ENCODE measurements at regions not wholly inside any gene's neighbourhood (a gene's known extent, or its start where the extent isn't known, plus 50 kb on each side); places are given as distances from the start of the nearest gene placed in this dataset.
"Not testable (repeated sequence)": the region's sequence is repeated elsewhere in the genome, so short reads cannot be mapped to it uniquely, and the experiment has no call there.

DNA sequence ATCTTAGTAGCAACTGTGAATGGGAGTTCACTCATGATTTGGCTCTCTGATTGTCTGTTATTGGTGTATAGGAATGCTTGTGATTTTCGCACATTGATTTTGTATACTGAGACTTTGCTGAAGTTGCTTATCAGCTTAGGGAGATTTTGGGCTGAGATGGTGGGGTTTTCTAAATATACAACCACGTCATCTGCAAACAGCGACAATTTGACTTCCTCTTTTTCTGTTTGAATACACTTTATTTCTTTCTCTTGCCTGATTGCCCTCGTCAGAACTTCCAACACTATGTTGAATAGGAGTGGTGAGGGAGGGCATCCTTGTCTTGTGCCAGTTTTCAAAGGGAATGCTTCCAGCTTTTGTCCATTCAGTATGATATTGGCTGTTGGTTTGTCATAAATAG, 1883.1 kb upstream of the TENM3 start:
- not testable (repeated sequence) for DNase-seq

DNA sequence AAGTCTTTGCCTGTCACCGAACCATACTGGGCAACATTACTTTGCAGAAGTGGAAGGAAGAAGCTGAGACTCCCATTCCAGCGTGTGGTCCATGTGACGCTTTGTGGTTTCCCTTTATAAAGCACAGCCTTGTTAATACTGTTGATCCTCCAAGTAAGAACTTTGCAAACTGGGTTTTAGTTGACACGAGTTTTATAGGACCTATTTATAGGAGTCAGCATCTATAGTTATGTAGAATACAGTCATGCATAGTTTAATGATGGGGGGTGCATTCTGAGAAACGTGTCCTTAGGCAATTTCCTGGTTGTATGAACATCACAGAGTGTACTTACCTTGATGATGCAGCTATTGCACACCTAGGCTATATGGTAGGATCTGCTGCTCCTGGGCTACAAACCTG, 1879.4 kb upstream of the TENM3 start:
- DNase-seq: no peak

DNA sequence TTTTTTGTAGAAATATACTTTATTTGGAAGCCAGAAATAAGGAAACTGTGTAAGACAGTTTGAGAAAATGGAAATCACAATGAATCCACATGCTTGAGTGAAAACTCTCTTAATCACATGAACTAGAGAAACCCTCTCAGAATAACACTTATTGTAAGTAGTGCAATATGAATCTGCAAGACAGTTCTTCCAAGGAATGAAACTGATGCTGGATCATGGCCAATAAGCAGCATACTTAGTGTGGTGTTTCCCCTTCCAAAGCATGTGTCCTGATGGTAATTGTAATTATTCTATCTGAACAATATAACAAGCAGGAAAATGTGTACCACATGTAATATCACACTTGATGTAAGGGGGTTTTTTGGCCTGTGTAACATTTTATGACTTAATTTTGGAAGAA, 1870.5 kb upstream of the TENM3 start:
- no peak for DNase-seq

DNA sequence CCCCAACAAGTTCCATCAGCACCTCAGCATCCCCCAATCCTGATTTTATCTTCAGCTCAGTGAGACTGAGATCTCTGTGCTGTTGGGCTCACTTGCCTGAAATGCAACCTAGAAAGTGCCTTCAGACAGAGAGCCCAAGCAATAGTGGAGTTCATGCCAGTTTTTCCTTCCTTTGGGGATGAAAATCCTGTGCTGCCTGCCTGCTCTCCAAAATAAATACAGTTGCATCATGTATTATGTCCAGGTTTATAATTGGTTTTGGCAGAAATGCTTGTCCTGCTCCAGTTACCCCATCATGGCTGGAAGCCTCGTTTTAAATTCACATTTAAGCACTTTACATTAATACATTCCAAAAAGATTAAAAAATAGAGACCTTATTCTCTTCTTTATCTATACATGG, 1865.5 kb upstream of the TENM3 start:
- DNase-seq: peak; percentile 18

DNA sequence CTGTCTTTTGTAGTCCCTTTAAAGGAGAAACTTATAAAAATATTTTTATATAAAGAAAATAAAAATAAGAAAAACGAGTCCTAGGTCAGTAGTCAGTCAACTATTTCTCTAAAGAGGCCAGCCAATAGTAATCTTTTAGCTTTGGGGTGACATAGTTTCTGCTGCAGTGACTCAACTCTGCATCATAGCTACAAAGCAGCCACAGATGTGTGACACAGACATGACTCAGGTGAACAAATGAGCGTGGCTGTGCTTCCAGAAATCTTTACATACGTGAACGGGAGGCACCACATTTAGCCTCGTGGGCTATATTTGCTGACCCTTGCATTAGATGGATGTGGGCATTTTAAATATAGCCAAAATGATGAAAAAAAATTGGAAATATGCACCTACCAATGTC, 1862.5 kb upstream of the TENM3 start:
- DNase-seq: peak; percentile 77

DNA sequence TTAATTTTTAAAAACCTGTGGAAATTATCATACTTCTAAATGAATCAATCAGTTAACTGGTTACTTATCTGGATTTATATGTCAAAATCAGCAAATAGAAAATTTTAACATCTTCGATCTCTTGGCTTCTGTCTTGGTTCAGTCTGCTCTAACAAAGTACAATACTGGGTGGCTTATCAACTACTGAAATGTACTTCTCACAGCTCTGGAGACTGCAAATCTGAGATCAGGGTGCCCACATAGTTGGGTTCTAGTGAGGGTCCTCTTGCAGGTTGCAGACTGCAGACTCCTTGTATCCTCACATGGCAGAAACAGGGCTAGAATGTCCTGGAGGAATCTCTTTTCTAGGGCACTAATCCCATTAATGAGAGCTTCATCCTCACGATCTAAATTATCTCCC, 1851.6 kb upstream of the TENM3 start:
- DNase-seq: no peak

DNA sequence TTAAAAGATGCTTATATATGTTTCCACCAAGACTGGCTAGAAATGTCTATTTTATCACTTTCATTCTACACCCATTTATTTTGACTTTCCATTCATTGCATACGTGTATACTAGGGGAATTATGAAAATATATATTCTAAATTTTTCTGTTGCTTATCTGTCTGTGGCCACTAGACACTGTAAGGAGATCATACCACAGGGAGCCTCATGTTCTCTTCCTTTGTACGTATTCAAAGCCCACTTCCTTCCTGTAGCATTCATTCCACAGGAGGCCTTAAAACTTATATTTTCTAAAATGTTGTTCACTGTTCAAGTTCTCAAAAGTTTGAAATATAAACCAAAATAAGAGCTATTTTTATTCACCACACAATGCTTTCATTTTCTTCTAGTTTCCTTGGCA, 1848.9 kb upstream of the TENM3 start:
- no peak for DNase-seq

DNA sequence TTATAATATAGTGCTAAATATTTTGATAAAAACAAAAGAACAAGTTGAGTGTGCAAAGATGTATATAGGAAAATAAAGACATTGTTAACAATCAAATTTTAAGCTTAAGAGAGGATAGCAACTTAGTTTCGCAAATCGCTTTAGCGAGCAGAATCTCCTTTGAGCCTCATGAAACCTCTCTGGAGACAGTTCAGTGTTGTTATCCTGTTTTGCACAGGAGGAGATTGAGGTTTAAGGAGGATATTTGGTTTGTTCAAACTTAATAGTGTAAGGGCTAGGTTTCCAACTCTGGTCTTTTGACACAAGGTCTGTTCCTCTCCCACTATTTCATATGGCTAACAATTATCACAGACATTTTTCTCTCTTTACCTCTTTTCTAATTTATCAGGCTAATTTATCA, 1848.5 kb upstream of the TENM3 start:
- DNase-seq: no peak

DNA sequence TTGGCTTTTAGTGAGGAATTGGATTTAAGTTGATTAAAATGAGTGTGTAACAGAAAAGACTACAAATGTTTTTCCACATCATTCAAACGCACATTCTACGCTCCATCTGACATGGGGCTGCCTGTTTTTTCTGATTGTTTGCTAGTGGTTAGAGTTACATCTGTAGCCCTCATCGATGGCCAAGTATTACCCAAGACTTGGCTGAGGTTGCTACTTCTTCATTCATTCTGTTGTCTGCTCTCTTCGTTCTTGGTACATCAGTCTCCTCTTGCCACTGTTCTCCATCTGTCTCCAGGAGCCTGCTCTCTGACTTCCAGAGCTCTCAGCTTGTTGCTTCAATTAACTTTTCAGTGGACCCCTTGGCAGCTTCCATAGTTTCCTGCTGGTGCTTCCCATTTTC, 1844.6 kb upstream of the TENM3 start:
- no peak for DNase-seq

DNA sequence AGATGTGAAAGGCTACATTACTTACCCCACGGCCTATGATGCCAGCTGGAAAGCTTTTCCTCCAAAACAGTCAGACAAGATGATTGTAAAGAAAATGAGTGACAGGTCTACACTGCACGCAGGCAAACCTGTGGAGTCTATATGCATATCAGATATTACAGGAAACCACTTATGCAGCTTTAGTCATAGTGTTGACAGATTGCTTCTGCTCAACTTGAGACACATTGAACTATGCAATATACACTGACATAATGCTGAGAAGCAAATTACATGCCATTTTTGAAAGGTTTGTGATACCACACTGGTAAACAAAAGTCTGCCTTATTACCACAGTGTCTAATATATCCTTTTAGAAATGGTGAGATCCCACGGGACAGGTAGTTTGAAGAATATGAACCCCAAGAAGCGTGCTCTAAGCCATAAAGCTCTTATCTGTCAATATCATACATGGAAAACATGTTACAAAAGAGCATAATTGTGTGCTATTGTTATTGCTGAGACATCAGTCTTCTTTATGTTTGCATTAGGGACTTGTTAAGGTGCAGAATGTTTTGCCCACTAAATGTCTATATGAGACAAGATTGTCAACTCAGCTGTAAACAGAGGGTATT, 1835.8 kb upstream of the TENM3 start:
- no peak for DNase-seq

DNA sequence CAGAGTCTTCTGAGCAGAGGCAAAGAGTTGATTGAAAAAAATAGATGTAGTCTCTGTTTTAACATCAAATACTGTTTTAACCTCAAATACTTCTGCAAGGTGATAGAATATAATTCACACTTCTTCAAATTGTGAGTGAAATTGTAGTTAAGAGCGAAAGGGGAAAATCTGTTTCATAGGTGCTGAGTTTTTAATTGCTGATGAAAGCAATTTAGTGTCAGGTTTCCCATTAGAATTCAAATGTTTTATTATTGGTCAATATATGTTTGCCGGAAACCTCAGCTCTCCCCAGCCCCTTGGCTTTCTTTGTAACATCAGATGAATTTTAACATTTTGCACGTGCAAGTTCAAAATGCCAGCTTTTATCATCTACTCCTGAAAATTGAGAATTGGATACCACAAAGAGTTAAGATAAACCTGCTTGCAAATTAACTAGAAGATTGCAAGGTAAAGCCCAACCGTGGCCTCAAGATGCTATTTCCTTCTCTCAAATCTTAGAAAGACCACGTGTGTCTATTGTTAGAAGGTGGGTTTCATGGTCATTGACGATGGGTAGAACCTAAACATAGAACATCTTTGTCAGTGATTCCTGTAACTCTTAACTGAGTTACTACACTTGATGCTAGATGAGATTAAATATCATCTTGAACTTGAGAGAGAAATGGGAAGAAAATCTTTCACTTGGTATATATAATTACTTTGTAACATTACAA, 1824.2 kb upstream of the TENM3 start:
- DNase-seq: no peak

DNA sequence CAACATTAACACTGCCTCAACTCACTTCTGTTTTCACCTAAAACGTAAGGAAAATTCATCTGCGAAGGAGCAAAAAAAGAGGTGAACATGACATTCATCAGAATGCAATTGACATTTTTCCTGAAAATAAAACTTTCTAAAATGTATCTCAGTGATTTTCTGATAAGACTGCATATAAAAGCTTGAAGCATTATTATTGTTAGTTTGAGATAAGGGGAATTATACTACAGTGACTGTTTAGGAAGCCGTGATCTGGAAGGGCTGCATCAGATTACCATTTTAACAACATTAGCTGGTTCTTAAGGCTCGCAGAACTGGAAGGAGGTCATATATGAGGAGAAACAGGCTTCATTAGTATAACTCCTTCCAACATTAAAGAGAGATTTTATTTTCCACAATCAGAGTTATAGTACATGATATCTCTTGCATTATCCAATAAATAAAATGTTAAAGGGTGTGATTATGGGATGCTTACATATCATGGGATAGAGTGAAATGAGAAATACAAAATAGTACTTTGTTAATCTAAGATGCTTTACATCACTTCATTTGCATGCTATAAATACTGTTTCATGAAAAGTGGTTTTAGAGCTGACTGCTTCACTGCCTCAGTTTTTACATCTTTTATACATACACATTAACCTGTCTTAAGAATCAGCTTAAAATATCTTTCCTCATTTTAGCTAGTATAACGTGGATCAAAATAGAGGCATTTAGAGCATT, 1820.1 kb upstream of the TENM3 start:
- no peak for DNase-seq

DNA sequence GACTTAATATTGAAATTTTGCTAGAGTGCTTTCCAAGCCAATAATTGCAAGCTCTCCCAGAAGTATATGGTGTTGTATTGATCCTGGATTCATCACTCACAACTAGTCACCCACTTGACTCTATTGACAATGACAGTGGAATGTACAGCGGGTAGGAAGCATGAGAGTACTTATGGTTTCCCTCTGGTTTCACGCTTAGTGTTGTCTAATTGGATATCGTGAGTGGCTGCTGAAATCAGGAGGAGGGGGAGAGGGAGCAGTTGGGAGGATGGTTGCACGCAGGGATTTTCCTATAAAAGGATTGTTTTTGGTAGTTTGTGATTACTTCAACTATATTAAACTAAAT, 1819.5 kb upstream of the TENM3 start:
- peak; percentile 2 for DNase-seq

DNA sequence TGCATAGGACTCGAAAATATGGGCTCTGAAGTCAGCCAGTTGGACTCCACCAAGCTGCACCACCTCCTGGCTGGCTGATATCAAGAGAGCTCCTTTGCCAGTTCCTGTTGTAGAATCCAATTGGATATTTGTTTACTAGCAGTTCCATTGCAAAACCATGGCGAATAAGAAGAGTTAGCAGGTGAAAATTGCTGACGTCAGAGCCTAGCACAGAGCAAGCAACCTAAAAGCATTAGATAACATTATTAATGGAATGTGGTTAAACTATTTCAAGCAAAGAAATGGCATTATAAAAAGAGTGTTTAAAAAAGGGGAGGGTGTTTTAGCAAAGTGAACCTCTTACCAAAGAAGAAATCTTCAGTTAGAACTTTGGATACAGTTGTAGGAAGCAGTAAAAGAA, 1816.3 kb upstream of the TENM3 start:
- DNase-seq: no peak

DNA sequence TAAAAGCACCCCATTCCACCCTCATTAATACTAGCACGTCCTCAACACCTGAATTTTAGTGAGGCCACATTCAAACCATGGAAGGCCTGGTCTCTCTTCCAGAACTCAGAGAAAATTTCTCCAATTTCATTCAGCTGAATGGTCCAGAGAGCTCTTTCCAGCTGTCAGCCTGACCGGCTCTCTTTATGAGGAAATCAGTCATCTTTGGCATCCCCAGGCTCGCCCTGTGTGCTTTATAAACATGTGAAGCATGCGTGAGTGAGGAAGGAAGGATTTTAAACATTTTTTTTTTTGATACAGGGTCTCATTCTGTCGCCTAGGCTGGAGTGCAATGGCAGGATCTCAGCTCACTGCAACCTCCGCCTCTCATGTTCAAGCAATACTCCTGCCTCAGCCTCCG, 1812.9 kb upstream of the TENM3 start:
- no peak for DNase-seq

DNA sequence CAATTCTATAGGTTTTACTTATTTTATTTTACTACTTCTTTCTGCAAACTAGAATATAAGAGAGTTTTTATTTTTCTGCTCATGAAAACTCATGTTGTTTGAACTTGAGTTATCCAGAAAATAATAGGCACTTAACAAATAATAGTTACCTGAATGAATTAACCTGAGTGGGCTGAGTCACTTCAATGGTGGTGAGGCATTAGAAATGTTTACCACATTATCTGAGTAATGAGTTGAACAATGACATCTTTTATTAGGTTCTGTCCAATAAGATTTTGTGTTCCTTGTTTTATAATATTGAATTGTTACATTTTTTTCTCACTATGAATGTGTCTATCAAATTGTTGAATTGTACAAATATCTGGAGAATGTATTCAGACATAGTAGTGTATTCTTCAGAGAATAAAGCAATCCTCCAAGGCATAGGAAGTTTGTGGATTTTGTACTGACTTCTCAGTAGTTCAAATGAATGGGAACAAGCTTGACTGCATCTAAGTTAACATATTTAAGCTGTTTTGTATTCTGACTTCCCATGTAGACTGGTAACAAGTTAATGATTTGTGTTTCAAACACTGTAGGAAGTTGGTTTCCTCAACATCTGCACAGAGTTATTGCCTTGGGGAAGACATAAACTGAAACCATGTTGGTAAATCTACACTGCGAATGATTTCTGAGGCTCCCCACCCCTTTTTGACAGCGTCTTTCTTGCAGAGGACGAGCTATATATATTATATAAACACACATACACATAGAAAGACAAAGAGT, 1808.9 kb upstream of the TENM3 start:
- DNase-seq: no peak

DNA sequence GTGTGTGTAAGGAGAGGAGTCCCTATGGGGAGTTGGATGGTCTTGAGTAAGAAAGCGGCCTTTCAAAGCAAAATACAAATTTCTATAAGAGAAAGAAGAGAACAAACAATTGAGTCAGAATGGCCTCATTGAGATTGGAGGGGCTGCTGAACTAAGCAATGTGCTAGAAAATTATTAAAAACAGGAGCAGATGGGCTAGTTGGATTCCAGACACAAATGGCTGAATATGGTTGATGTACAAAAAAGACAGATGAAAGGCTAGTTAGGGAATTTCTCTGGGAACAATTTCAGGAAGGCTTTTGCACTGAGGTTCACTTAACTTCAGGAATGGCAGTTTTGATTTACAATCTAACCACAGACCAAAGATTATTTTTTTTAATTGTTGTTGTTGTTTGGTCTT, 1806.8 kb upstream of the TENM3 start:
- no peak for DNase-seq

DNA sequence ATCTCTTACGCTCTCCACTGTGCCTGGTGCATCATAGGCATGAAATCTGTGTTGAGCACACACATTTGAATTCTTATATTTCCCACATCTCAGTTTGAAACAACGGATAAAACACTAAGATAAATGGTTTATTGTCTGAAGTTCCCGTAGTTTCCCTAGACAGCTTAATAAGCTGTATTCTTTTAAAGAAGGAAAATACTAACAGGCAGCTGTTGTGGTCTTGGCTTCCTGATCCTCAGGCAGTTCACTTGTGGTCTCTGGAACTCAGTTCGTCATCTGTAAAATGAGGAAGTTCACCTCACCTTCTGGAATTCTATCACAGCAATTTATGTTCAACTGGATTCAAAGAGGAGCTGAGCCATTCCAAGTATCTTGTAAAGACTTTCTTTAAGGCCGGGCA, 1805.6 kb upstream of the TENM3 start:
- peak; percentile 20 for DNase-seq

DNA sequence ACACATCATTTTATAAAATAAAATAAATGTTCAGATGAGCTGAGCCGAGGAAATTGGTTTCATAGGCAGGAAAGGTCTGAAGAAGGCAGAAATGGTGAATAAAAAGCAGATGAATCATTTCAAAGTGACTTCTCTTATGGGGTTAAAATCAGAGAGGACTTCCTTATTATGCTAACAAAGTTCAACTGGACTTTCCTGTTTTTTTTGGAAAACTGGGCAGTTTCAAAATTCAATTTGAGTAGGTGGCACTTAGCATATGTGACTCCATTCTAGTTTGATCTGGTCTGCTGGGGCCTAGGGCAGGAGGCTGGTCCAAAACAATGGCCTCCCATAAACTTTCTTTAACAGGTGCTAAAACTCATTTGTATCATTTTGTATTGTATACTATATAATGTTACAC, 1794.9 kb upstream of the TENM3 start:
- no peak for DNase-seq

DNA sequence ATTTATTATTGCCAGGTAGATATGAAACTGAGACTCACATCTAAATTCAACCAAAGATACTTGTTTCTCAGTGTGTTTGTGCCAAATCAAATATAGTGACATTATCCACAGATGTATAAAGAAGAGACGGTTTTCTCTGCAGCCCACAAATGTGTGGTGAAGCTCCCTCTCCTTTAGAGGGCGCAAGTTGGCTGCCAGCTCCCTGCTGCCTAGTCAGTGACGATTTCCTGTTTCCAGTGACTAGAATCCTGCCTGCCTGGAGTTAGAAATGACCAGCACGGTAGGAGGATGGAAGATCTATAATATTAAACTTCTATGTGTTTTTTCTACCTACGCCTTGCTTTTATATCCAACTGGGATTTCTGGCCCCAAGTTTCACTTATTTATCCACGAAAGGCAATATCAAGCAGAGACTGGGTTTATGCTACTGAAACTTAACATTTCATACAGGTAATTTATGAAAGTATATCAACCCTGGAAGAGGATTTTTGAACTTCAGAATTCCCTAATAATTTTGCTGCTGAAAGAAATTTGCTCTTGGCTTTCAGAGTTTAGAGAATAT, 1793.7 kb upstream of the TENM3 start:
- DNase-seq: peak; percentile 49

DNA sequence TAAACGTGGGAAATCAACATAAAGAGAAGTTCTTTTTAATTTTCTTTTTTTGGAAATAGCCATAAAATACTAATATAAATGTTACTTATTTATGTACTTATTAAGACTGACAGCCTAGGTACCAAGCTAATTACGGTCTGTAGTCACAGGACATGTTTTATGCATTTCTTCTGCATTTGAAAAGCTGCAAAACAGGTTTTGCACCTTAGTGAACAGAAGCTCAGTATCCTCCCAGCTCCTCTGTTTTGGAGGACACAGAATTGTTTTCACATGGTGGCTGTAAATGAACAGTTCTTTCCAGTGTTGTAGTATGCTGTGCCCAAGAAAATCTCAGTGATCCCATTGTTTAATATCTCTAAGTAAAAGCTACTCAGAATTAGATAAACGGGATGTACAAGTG, 1788.0 kb upstream of the TENM3 start:
- no peak for DNase-seq

DNA sequence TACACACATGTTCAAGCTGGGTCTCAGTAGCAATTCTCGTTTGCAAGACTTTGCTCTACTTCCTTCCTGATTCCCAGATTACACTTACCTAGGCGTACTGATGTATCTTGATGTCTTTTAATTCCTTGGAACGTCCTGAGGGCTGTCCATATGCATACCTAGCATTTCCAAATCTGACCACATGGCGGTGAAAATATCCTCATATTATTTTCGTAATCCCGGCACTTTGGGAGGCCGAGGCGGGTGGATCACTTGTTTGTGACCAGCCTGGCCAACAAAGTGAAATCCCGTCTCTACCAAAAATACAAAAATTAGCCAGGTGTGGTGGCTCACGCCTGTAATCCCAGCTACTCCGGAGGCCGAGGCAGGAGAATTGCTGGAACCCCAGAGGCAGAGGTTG, 1786.3 kb upstream of the TENM3 start:
- no peak for DNase-seq

DNA sequence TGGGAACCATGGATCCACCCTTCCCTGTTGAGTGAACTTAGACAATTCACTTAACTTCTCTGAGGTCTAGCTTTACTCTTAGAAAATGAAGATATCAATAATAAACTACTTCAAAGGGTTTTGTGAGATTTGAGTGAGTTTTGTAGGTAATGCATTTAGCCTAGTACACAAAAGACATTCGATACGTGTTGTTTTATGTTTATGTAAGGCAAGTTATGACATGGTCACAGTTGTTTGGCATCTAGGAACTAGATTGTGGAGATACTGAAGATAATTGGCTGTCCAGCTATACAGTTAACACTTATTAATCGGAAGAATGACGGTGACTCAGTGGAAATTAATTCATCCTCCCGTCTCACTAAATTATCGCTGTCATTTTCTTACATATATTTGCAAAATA, 1781.1 kb upstream of the TENM3 start:
- DNase-seq: no peak

DNA sequence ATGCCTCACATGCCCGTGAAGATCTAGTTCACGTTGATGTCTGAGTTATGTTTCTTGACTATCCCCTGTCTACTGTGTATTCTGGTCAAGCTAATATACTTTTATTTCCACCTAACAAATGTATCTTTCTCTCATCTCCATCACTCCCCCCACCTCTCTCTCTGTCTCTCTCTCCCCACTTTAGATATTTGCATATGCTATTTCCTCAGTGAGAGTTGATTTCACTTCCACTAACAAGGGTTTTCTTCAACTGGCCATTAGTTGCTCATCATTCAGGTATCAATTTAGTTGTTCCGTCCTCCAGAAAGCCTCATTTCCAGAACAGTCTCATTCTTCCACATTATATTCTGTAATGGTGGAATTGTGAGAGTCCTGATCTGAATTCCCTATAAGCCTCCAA, 1777.8 kb upstream of the TENM3 start:
- no peak for DNase-seq
